ENCODE measurements at regions not wholly inside any gene's neighbourhood (a gene's known extent, or its start where the extent isn't known, plus 50 kb on each side); places are given as distances from the start of the nearest gene placed in this dataset.

- DNase-seq (ENCODE audit: low spot score): no peak
- intact Hi-C loops (cut with DNase I): no loop called here
These were observed 57.9 kb downstream of the FBXO2 start for GRCh38 chr1:11596295-11596694.

GRCh38 chr1:11595285-11595684 lies 58.9 kb downstream of the FBXO2 start:
- no peak for DNase-seq (ENCODE audit: low spot score)
- intact Hi-C loops (cut with DNase I): no loop called here

GRCh38 chr1:11594625-11595024 lies 59.6 kb downstream of the FBXO2 start:
- DNase-seq (ENCODE audit: low spot score): no peak
- intact Hi-C loops (cut with DNase I): no loop called here

GRCh38 chr1:11594222-11594621 lies 60.0 kb downstream of the FBXO2 start:
- intact Hi-C loops (cut with DNase I): no loop called here
- no peak for DNase-seq (ENCODE audit: low spot score)

- DNase-seq (ENCODE audit: low spot score): no peak
These were observed 61.5 kb downstream of the FBXO2 start for GRCh38 chr1:11592752-11593151.

GRCh38 chr1:11590395-11590794 lies 63.8 kb downstream of the FBXO2 start:
- intact Hi-C loops (cut with DNase I): no loop called here
- DNase-seq (ENCODE audit: low spot score): no peak

More at GRCh38 chr1:11592752-11593151, 61.5 kb downstream of the FBXO2 start:
- intact Hi-C loops (cut with DNase I): loop anchor here in 1 of 2 donors (1.0 kb wide), 1 partner anchor 31 kb away; no protein-coding TSS in a partner anchor
